ENCODE measurements at regions not wholly inside any gene's neighbourhood (a gene's known extent, or its start where the extent isn't known, plus 50 kb on each side); places are given as distances from the start of the nearest gene placed in this dataset.

- Histone ChIP-seq H2AK9ac (replicated peaks; ENCODE audit: low read depth, low read length, poor library complexity) (no peak overlapping the region), H3K14ac (replicated peaks; ENCODE audit: low read depth, low read length) (no peak overlapping the region), H3K9ac (ENCODE audit: low read depth, low read length) (no peak overlapping the region), H2AK5ac (ENCODE audit: low read depth, low read length) (no peak overlapping the region), H3K4me2 (ENCODE audit: low read depth, low read length) (no peak overlapping the region), H3K56ac (ENCODE audit: extremely low read depth, insufficient read depth, low read length) (no peak overlapping the region), H2BK15ac (ENCODE audit: low read depth, low read length) (no peak overlapping the region), H3K4me1 (ENCODE audit: control insufficient read depth, insufficient read depth, low read length) (no peaks in the 10 kb centered on the region), H2AFZ (replicated peaks; ENCODE audit: low read length, poor library complexity) (no peak overlapping the region), H3K27me3 (ENCODE audit: control insufficient read depth, insufficient read depth, low read length) (no peaks in the 10 kb centered on the region; the same call in 1 of the 2 replicates), H2BK5ac (ENCODE audit: low read depth, low read length, poor library complexity, severe bottlenecking) (no peak overlapping the region), H3K4me3 (ENCODE audit: insufficient read depth, low read depth, low read length) (no peak overlapping the region), H3K9me3 (ENCODE audit: control insufficient read depth, insufficient read depth, low read length) (no peaks in the 10 kb centered on the region), H2BK120ac (ENCODE audit: low read depth, low read length) (no peak overlapping the region), H3K9me1 (ENCODE audit: insufficient read depth, low read length) (no peaks in the 10 kb centered on the region), H3K27ac (ENCODE audit: insufficient read depth, low read length) (no peak overlapping the region), H3K23ac (ENCODE audit: low read depth, low read length) (no peak overlapping the region), H4K91ac (ENCODE audit: insufficient read depth, low read depth, low read length) (no peak overlapping the region), H2BK20ac (ENCODE audit: low read depth, low read length) (no peak overlapping the region), H3K4ac (ENCODE audit: low read depth, low read length) (no peak overlapping the region; the same call in 1 of the 2 replicates), H3K79me1 (ENCODE audit: low read depth in 1 of 2, low read length in 2 of 2) (no peaks in the 10 kb centered on the region), H4K8ac (ENCODE audit: low read depth in 2 of 2, low read length in 2 of 2) (no peak overlapping the region), H3K36me3 (ENCODE audit: control insufficient read depth, insufficient read depth, low read length) (no peaks in the 10 kb centered on the region), H3K18ac (ENCODE audit: low read depth, low read length) (no peak overlapping the region), H4K5ac (ENCODE audit: low read depth, low read length) (no peak overlapping the region), H4K20me1 (ENCODE audit: insufficient read depth, low read length) (no peaks in the 10 kb centered on the region)
- BruUV-seq (replicated peaks) = no TSS peak
- intact Hi-C loops (cut with micrococcal nuclease) = no loop called here
- WGBS, 2 experiments (ENCODE audit: extremely low coverage in 2 of 2, insufficient read length in 1 of 2) = 67% methylated on average over 1 of the region's 5 CpGs; no CpG with 5 or more reads in 1 of the 2 experiments
- no peak for DNase-seq
- TF ChIP-seq CHD1 (IDR thresholded peaks at IDR 0.05; ENCODE audit: low read depth, low read length) = no peak
- no peak for TF ChIP-seq MAZ (IDR thresholded peaks at IDR 0.05; ENCODE audit: borderline replicate concordance, low read depth, low read length)
- no peak for TF ChIP-seq SMC3 (IDR thresholded peaks at IDR 0.05; ENCODE audit: low read depth, low read length)
- no peak for TF ChIP-seq FOS (IDR thresholded peaks at IDR 0.05; ENCODE audit: low read depth, low read length)
- no peak for TF ChIP-seq ELK1 (IDR thresholded peaks at IDR 0.05; ENCODE audit: borderline replicate concordance, low read depth, low read length)
- no peak for TF ChIP-seq RFX5 (IDR thresholded peaks at IDR 0.05; ENCODE audit: low read depth, low read length)
- TF ChIP-seq CEBPB (IDR thresholded peaks at IDR 0.05; ENCODE audit: low read depth, low read length) = no peak
- no peak for TF ChIP-seq MXI1 (IDR thresholded peaks at IDR 0.05; ENCODE audit: borderline replicate concordance, low read depth, low read length)
- no peak for TF ChIP-seq NFE2L2 (IDR thresholded peaks at IDR 0.05; ENCODE audit: low read depth, low read length)
- TF ChIP-seq MAFK (IDR thresholded peaks at IDR 0.05; ENCODE audit: low read depth, low read length) = no peak
- no peak for TF ChIP-seq BHLHE40 (IDR thresholded peaks at IDR 0.05; ENCODE audit: low read depth, low read length)
- TF ChIP-seq POLR2A (IDR thresholded peaks at IDR 0.05; ENCODE audit: low read depth, low read length) = no peak
- no peak for TF ChIP-seq RAD21 (IDR thresholded peaks at IDR 0.05; ENCODE audit: low read length)
- no peak for TF ChIP-seq CTCF (conservative IDR thresholded peaks at IDR 0.05; ENCODE audit: low read depth, low read length)
- TF ChIP-seq USF2 (IDR thresholded peaks at IDR 0.05; ENCODE audit: low read depth, low read length) = no peak
- TF ChIP-seq RCOR1 (IDR thresholded peaks at IDR 0.05; ENCODE audit: insufficient replicate concordance, low read length) = no peak
- no peak for ATAC-seq (ENCODE audit: low read depth)
- CTCF ChIA-PET = no interaction called here
- dilution Hi-C loops (cut with HindIII; ENCODE audit: low sequenced_read_pairs, unreplicated experiment) = no loop called here
- in situ Hi-C loops (cut with MboI; ENCODE audit: low sequenced_read_pairs) = no loop called here
- POLR2A ChIA-PET (ENCODE audit: unreplicated experiment) = no interaction called here
Measured at GRCh38 chr13:21758441-21758840, 87.6 kb downstream of the FGF9 start.
